Gastroesophageal sphincter (tissue), 4 donors: ENCODE measurements at regions not wholly inside any gene's neighbourhood (a gene's known extent, or its start where the extent isn't known, plus 50 kb on each side); places are given as distances from the start of the nearest gene placed in this dataset.

ENCODE experiments used
- ATAC-seq: fragments of 150-250 bp; one replicate; pipeline ENCODE4 v1.9.1; 2016; ENCODE audit warnings: mild to moderate bottlenecking, moderate library complexity
- H3K27ac ChIP-seq, 4 donors: fragments of 200-600 bp; sonication (generic) in 3 of 4; 1 replicate in 3 of 4; 2 replicates in 1 of 4; pipeline ENCODE4 v1.5.1; 2016 to 2019
- H3K27me3 ChIP-seq: fragments of 200-600 bp; sonication (generic); one replicate; pipeline ENCODE4 v1.5.1; 2019
- H3K36me3 ChIP-seq, 2 donors: fragments of 200-600 bp; sonication (generic); one replicate each; pipeline ENCODE4 v1.5.1; 2019; ENCODE audit warnings: control low read depth in 1 of 2
- H3K4me1 ChIP-seq, 3 donors: fragments of 200-600 bp; sonication (generic); 1 replicate in 2 of 3; 2 replicates in 1 of 3; pipeline ENCODE4 v1.5.1; 2016 to 2019; ENCODE audit warnings: control low read depth in 2 of 3
- H3K4me3 ChIP-seq, 2 donors: fragments of 200-600 bp; sonication (generic); one replicate each; pipeline ENCODE4 v1.5.1; 2019; ENCODE audit warnings: mild to moderate bottlenecking in 1 of 2, moderate library complexity in 1 of 2
- H3K9me3 ChIP-seq, 3 donors: fragments of 200-600 bp; sonication (generic); one replicate each; pipeline ENCODE4 v1.5.1; 2017 to 2019; ENCODE audit warnings: control low read depth in 2 of 3
- CTCF ChIP-seq, 4 experiments: fragments of 200-600 bp in 2 of 4; fragments of 450-650 bp in 2 of 4; sonication (generic) in 1 of 4; IDR thresholded peaks; one replicate each; pipeline ENCODE4 v1.5.1; 2017 to 2019; ENCODE audit warnings: antibody characterized with exemption in 4 of 4, mild to moderate bottlenecking in 2 of 4, moderate library complexity in 2 of 4
- EP300 ChIP-seq: sonication (generic); formaldehyde crosslinking; IDR thresholded peaks from one replicate; pipeline ENCODE4 v1.6.1; 2017; ENCODE audit warnings: antibody characterized with exemption, mild to moderate bottlenecking
- POLR2A ChIP-seq, 2 donors: fragments of 450-650 bp; IDR thresholded peaks; one replicate each; pipeline ENCODE4 v1.6.1; 2017; ENCODE audit warnings: antibody characterized with exemption in 2 of 2, mild to moderate bottlenecking in 2 of 2, moderate library complexity in 1 of 2
- POLR2AphosphoS5 ChIP-seq: sonication (generic); formaldehyde crosslinking; IDR thresholded peaks from one replicate; pipeline ENCODE4 v1.6.1; 2017; ENCODE audit warnings: antibody characterized with exemption
- WGBS, 2 donors: methylation state at CpG; one replicate each; pipeline ENCODE4 v1.1.5; 2018; ENCODE audit warnings: low coverage in 1 of 2; 5-methylcytosine and 5-hydroxymethylcytosine counted together

GRCh38 chr22:27538666-27539065 is 262.9 kb downstream of the MN1 start:
- no peak overlapping the region for H3K27ac ChIP-seq
- ATAC-seq: no peak
- H3K9me3 ChIP-seq: no peaks in the 10 kb centered on the region
- H3K4me3 ChIP-seq: no peak overlapping the region
- TF ChIP-seq CTCF (IDR thresholded peaks at IDR 0.05): no peak
- TF ChIP-seq POLR2A (IDR thresholded peaks at IDR 0.05): no peak
- TF ChIP-seq EP300: no peak
- TF ChIP-seq POLR2AphosphoS5: no peak
- H3K27me3 ChIP-seq: peaks cover 2% of the 10 kb centered on the region
- H3K36me3 ChIP-seq: no peaks in the 10 kb centered on the region
- WGBS, 2 donors: 75% methylated on average over 8 to 12 of the region's 13 CpGs
- H3K4me1 ChIP-seq: peaks cover 0 to 10% (median 0%) of the 10 kb centered on the region in 3 donors

- no peaks in the 10 kb centered on the region for H3K36me3 ChIP-seq
- TF ChIP-seq POLR2AphosphoS5 (no peak), EP300 (no peak), CTCF (IDR thresholded peaks at IDR 0.05) (no peak), POLR2A (IDR thresholded peaks at IDR 0.05) (no peak)
- no peak overlapping the region for H3K27ac ChIP-seq
- no peak for ATAC-seq
- 71 to 89% methylated on average over 4 to 8 of the region's 10 CpGs for WGBS, 2 donors
- H3K9me3 ChIP-seq: no peaks in the 10 kb centered on the region
- H3K4me3 ChIP-seq: no peak overlapping the region
- H3K27me3 ChIP-seq: peaks cover 11% of the 10 kb centered on the region
- H3K4me1 ChIP-seq: peaks cover 0 to 10% (median 0%) of the 10 kb centered on the region in 3 donors
These were observed 261.3 kb downstream of the MN1 start for GRCh38 chr22:27540247-27540646.

- peaks cover 0 to 10% (median 0%) of the 10 kb centered on the region in 3 donors for H3K4me1 ChIP-seq
- H3K27ac ChIP-seq: no peak overlapping the region
- H3K4me3 ChIP-seq: no peak overlapping the region
- WGBS, 2 donors: 34 to 65% methylated on average over 13 to 23 of the region's 24 CpGs
- H3K36me3 ChIP-seq: no peaks in the 10 kb centered on the region
- no peaks in the 10 kb centered on the region for H3K9me3 ChIP-seq
- no peak for ATAC-seq
- H3K27me3 ChIP-seq: peaks cover 17% of the 10 kb centered on the region
- TF ChIP-seq EP300 (no peak), POLR2AphosphoS5 (no peak)
These were observed 260.7 kb downstream of the MN1 start for GRCh38 chr22:27540656-27541396.

GRCh38 chr22:27541836-27542235 is 259.7 kb downstream of the MN1 start:
- Histone ChIP-seq H3K4me1 (peaks cover 0 to 10% (median 0%) of the 10 kb centered on the region in 3 donors), H3K27me3 (peaks cover 27% of the 10 kb centered on the region), H3K9me3 (no peaks in the 10 kb centered on the region), H3K4me3 (no peak overlapping the region), H3K36me3 (no peaks in the 10 kb centered on the region), H3K27ac (no peak overlapping the region)
- no peak for ATAC-seq
- no peak for TF ChIP-seq CTCF (IDR thresholded peaks at IDR 0.05)
- TF ChIP-seq EP300: no peak
- TF ChIP-seq POLR2A (IDR thresholded peaks at IDR 0.05): no peak
- no peak for TF ChIP-seq POLR2AphosphoS5
- 83 to 96% methylated on average over 4 of the region's 14 CpGs for WGBS, 2 donors

GRCh38 chr22:27542602-27543001 is 259.0 kb downstream of the MN1 start:
- H3K9me3 ChIP-seq: no peaks in the 10 kb centered on the region
- WGBS, 2 donors: 100% methylated on average over 1 of the region's 6 CpGs; no CpG with 5 or more reads in 1 of the 2 donors
- H3K27me3 ChIP-seq: peaks cover 27% of the 10 kb centered on the region

More at GRCh38 chr22:27542602-27543001, 259.0 kb downstream of the MN1 start:
- Histone ChIP-seq H3K36me3 (no peaks in the 10 kb centered on the region), H3K4me1 (peaks cover 0 to 10% (median 0%) of the 10 kb centered on the region in 3 donors), H3K4me3 (no peak overlapping the region), H3K27ac (no peak overlapping the region)
- TF ChIP-seq POLR2AphosphoS5 (no peak), CTCF (IDR thresholded peaks at IDR 0.05) (no peak), EP300 (no peak), POLR2A (IDR thresholded peaks at IDR 0.05) (no peak)
- ATAC-seq: no peak
